ENCODE measurements at regions not wholly inside any gene's neighbourhood (a gene's known extent, or its start where the extent isn't known, plus 50 kb on each side); places are given as distances from the start of the nearest gene placed in this dataset.
"Not testable (repeated sequence)": the region's sequence is repeated elsewhere in the genome, so short reads cannot be mapped to it uniquely, and the experiment has no call there.

DNA sequence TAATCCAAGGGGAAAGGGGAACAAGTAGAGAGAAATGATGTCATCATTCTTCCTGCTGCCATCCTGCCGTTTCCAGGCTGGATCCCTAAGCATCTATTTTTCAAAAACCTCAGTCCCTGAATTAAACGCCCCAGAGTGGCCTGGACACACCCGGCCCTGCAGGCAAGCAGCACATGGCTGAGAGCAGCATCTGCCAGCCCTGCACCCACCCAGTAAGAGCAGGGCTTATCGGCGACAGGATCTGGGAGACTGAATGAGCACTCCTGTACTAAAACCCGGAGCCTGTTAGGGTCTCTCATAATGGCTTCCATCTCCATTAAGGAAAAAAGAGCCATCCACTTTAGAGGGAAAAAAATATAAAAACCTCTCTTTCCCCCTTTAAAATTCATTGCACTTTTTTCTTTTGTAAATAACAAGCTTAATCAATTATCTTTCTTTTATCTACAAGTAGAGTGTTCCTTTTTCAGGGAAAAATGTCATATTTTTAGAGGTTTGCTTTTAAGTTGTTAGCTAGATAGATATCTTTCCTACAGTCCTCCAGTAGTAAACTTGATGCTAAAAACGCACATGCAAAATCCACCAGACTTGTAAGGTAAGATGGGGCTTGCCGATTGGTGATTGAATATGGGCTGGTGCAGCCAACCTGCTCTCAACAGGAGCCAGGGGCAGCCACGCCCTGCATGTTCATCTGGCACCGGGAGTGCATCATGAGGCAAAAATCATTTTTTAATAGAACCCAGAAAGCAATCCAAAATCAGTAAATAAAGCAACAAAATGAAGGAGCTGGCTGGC is 457.8 kb downstream of the EIPR1 start:
- no peak for DNase-seq

DNA sequence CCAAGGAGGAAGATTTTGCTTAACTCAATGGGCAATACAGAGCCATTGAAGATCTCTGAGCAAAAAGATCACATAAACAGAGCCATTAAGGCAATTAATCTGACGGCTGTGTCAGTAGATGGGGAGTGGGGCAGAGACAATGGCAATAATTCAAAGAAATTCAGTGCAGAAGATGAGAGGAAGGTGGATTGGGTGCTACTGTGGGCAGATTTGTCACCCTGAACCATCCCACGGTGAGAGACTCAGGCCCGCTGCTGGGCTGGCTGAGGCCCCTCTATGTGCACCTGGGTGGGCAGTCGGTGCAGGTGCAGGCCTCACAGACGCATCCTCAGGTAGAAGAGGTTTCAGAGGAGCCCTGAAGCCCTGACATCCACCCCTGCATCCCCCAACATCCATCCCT is 458.6 kb downstream of the EIPR1 start:
- DNase-seq, result no peak

DNA sequence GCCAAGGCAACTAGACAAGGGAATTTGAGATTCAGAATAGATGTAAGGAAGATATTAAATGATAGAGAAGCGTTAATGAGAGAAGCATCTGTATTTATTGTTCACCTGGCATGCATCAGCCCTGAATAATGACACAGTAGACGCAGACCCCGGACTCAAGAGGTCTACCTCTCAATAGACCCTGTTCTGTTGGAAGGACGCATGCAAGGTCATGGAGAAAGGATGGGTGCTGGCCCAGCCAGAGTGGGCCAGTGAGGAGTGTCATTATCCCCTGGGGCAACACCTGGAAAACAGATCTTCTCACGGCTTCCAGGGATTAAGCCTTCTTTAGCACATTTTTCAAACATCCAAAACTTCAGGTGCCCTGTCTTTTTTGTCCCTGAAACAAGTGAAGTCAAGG is 461.0 kb downstream of the EIPR1 start:
- DNase-seq, result no peak

DNA sequence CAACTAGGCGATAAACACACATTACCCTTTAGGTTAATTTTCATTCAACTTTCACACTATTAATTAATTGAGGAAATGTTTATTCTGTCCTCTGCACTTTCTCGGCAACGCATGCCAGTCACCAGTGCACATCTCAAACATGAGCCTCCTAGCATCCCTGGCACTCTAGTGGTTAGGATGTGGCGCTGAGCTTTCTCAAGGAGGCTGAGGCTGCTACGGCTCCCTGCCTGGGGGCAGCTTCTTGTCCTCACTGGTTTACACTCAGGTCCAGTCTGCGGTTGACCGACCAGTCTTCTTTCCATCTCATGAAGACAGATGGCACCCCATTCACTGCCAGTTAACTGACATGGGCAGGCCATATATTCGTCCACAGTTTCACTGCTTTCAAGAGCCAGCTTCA is 463.4 kb downstream of the EIPR1 start:
- DNase-seq, result no peak

DNA sequence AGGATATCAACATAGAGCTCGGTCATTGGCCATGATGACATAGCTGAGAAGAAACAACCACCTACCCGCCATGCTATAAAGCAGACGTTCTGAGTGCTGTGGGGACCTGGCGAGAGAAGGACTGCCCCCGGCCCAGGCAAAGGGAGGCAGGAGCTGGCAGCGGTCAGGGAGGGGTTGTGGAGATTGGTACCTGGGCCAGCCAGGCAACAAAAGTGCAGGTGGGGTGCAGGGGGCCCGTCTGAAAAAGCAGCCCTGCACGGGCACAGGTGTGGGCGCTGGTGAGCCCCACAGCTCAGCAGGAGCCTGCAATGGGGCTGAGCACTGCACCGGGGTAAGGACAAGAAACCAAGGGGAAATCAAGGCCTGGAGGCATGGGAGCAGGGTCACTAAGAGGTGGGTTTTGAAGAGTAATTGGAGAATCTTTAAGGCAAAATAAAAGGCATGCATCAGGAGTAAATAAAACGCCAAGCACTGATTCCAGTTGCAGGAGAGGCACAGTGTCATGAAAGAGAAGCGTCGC is 464.0 kb downstream of the EIPR1 start:
- DNase-seq, result no peak

DNA sequence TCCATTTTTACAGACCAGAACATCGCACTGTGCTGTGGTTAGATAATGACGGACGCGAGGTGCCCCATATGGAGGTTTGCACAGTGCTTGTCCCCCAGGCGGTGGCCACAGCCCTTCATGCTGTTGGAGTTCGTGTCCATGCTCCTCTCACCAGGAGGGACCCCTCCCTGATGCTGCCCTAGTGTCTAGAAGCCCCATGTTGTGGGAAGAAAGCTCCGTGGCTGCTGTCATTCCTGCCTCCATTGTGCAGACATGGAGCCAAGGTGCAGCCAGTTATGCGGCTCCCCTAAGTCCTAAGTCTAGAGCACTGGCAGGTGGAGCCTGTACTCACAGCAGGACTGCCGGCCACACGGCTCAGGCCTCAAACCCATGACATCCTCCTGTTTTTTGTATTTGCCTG is 464.9 kb downstream of the EIPR1 start:
- no peak for DNase-seq

DNA sequence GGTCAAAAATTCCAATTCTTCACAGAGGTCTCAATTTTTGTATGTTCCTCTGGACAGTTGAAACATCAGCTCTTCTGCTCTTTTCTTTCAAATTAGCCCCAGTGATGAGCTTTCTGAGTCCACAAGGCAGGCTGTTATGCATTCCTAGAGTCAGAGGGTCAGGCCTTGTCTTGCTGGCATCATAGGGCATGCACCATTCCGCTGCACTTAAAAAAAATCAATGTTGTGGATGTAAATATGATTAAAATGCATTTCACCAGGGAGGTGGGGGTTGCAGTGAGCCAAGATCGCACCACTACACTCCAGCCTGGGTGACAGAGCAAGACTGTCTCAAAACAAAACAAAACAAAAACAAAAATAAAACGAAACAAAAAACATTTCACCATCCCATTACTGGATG is 465.3 kb downstream of the EIPR1 start:
- DNase-seq, result no peak

DNA sequence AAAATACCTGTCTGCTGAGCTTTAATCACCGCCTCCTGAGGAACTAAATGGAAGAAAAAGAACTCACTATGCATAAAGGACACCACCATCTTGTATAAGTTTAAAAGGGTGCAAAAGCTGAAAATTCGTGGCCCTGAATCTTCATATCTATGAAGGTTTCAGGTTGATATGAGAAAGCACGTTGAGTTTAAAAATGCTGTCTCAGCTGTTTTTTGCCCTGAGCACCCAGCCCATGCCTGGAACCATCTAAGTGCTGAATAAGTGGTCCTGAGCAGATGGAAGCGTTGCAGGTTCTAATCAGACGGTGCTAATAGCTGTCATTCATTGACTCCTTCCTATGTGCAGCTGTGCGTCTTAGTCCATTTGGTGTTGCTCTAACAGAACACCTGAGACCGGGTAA is 467.4 kb downstream of the EIPR1 start:
- DNase-seq, result no peak

DNA sequence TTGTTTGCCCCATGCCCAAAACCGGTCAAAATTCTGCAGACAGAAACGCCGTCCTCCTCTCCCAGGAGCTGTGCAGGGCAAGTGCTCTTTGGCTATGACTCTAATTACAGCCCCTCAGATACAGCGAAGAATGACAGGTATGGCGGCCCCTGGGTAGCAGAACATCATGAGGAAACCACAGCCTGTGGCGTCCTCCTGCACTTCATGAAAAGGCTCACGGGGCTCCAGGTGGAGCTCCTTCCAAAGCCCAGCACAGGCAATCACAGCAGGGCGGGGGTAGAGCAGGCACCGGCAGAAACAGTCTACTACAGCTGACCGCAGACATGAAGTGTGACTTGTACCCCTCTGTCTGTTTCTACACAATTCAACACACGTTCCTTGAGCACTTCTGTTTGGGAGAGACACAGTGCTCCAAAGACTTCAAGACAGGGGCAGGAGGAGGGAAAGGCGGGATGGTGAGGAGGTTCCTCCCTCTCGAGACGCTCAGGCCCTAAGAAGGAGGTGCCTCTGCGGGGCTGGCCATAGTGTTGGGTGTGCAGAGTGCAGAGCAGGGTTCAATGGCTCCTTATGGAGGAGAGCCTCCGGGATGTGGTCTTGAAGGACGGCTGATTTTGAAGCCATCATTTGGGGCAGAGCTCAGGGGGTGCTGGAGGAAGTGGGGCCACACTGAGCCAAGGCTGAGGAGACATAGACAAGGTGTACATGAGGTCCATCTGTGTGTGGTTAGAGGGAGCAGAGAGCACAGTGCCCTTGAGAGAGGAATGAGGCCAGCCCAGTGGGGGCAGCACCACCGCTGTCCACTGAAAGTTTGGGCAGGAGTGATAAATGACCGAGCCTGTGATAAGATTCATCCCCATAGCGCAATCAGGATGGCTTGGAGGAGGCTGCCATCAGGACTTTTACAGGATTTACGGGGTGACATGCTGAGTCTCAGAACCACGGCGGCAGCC is 468.3 kb downstream of the EIPR1 start:
- no peak for DNase-seq

DNA sequence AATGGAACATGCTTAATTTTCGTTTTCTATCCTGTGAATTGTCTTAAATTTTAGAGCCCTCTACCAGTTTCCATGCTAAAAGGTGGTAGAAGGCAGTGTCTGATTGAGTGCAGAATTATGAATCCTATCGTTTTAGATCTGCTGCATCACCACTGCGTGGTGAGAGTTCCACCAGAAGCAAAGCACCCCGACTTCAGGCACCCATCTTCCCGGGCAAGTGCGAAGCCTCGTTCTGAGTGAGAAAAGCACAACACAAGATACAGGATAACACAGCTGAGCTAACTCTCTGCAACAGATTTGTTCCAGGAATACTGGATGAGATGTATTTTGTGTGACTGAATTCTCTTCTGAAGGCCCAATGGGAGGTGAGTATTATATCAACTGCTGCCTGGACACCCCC is 471.5 kb downstream of the EIPR1 start:
- no peak for DNase-seq

DNA sequence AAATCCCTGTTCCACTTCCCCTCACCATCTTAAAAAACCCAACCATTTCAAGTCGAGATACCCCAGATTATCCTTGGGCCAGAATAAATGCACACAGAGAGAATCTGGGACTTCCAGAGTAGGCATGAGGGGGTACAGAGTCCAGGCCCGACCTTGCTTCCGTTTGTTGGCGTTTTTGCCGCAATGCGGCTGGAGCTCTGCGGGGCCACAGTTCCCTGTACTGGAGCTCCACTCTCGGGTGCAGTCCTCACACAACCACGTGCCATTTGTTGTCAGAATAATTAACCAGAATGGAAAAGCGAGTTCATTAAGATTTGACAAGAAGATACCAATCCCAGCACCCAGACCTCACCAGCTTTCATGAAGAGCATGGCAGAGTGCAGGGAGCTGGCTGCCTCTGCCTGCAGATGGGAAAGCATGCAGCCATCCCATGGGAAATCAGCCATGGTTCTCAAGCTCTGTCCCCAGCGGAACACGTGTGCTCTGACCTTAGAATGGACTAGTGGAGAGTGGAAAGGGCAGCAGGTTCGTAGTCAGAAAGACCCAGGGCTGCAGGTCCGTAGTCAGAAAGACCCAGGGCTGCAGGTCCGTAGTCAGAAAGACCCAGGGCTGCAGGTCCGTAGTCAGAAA is 472.8 kb downstream of the EIPR1 start:
- DNase-seq, result no peak

DNA sequence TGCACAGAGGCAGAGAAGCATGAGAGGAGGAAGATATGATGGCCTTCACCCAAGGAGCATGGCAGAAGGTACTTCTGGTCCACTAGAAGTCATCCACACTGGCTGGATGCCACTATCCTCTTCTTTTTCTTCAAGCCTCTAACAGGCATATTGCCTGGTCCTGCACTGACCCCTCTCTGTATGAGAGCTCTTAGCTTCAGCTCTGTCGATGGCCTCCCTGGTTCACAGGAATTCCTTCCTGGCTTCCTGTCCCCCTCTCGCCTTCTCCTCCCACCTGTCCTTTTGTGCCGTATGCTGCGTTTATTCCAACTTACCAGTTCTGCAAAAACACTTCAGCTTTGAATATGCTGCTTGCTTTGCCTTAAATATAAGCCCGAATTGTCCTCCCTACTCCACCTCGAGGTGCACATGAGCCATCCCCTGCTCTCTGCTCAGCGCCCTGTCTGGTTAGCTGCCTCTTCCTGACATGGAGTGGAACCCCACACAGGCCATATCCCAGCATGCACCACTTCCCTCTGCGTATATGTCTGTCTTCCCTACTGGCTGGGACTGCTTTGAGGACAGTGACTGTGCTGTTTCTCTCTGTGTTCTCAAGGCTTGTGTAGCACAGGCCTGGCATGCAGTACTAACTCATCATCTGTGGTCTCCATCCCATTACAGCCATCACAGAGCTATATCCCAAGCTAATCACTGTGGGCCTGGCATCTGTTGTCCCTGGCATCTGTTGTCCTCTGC is 474.9 kb downstream of the EIPR1 start:
- no peak for DNase-seq

DNA sequence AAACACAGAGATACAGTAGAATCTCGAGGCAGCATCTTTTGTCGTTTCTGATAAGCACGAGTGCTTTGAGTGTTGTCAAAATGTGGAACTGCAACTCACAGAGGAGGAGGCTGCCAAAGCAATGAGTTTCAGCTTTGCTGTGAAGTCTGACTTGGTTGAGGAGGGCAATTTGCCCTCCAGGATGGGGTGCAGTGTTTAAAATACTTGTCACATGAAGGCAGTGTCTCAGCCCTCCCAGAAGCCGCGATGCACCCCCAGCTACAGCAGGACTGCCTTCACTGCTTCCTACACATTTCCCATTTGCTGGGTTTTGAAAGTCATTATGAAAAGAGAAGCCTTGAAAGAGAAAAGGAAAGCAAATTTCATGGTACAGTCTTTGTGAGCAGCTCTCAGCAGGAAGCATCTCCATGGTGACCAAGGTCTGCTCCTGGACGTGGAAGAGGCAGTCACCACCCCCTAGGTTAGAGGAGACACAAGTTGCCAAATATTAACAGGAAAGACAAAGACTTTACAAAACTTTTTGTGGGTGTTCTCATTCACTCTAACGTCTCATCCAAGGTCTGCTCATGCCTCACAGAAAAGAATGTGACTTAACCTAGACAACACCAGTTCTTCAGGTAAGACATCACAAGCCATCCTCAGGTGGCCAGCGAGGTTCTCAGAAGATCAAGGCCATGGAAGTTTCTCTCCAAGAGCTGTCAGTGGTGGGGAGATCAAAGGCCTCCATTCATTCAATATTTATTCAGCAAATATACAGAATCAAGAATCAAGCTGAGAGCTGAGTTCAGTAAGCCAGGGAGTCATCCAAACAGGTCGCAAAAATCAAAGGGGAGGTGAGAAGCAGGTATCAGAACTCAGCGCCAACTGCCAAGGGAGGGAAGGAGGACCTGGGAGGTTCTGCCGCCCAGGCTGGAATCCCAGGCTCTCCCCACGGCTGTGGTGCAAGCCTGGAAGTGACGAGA is 476.0 kb downstream of the EIPR1 start:
- DNase-seq, result no peak

DNA sequence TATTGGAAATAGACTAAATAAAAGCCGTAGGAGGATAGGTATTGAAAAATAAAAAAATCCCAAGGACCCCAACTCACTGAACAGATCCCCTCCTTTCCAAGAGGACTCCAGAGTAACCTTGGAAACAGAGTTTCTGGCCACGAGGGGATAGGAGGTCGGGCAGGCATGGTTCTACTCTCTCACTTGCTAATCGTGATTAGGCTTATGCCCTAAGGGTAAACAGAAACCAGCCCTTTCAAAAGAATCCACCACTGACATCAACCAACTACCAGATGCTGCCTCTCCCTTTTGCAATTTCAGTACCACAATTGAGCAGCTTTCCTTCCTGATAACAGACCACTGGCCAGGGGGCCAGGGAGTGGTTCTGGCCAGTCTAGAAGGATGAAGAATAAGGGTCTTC is 477.8 kb downstream of the EIPR1 start:
- no peak for DNase-seq

DNA sequence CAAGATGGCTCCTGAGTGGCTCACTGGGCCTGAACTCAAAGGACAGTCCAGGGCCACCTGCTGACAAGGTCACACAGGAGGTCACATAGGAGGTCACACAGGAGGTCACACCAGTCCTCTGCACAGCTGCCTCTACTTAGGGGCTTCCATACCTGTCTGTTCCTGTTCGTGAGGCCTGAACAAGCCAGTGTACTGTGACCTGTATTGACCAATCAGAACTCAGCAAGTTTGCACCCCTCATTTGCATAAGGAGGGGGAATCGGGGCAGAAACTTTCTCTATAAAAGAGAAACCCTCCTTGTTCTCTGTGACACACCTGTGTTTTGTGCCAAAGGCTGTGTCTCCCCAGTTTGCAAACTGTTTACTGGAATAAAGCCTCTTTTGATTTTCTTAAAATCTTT is 478.9 kb downstream of the EIPR1 start:
- DNase-seq, result no peak

DNA sequence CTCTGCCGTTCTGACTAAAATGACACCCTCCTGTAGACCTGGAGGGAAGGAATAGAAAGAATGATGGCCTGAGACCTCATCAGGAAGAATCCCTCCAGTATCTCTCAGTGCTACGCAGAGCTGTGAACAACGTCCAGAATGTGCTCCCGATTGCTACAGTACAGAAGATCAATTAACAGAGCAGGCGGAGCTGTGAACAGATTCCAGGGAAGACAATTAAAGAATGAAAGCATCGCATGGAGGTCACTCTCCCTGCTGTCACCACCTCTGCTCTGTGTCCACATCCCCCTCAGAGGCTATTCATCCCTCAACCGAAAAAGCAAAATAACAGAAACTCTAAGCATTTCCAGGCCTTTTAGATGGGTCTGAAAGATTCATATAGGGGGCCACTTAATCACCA is 481.0 kb downstream of the EIPR1 start:
- DNase-seq, result no peak

DNA sequence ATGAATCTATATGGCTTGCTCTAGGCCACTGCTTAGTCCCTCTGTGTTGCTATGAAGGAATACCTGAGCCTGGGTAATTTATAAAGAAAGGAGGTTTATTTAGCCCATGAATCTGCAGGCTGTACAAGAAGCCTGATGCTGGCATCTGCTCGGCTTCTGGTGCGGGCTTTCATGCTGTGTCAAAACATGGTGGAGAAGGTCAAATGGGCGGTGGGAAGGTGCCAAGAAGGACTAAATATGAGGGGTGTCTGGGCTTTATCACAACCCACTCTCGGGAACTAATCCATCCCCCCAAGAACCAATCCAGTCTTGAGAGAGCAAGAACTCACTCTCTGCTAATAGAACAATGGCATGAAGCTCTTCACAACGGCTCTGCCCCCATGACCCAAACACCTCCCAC is 481.6 kb downstream of the EIPR1 start:
- no peak for DNase-seq

DNA sequence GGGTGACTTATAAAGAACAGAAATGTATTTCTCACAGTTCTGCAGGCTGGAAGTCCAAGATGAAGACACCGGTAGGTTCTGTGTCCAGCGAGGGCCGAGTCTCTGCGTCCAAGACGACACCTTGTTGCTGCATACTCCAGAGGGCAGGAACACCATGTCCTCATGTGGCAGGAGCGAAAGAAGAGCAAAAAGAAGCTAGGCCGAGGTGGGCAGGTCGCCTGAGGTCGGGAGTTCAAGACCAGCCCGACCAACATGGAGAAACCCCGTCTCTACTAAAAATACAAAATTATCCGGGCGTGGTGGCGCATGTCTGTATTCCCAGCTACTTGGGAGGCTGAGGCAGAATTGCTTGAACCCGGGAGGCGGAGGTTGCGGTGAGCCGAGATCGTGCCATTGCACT is 483.6 kb downstream of the EIPR1 start:
- not testable (repeated sequence) for DNase-seq

DNA sequence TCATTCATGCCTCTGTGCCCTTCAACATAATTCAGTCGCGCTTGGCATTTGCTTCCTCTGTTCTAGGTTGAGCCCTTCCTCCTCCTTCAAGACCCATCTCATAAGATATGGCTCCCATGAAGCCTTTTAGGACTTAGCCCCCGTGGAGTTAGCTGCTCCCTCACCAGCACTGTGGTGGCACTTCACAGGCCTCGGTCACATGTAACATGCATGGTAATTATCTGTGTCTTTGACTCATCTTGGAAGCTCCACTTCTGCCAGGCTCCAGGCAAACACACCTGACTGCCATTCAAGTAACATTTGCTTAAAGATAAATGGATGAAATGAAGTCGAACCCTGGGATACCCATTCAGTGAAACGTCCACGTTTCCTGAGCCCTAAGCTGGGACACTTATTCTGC is 484.7 kb downstream of the EIPR1 start:
- DNase-seq, result no peak

DNA sequence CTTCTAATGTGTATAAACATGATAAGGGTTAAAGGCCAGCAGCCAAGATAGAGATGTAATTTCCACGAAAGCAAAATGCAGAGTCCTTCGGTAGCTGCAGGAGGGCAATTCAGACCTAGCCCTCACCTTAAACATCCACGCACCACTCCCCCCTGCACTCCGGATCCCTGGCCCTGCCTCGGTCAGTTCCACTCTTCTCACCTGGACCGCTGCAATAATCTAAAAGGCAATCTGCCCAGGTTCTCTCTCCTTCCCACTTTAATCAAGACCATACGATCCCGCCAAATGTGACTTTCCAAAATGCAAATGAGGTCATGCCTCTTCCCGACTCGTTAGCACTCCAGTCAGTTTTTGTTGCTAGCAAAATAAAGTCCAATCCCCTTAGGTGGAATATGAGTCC is 485.2 kb downstream of the EIPR1 start:
- DNase-seq, result no peak

DNA sequence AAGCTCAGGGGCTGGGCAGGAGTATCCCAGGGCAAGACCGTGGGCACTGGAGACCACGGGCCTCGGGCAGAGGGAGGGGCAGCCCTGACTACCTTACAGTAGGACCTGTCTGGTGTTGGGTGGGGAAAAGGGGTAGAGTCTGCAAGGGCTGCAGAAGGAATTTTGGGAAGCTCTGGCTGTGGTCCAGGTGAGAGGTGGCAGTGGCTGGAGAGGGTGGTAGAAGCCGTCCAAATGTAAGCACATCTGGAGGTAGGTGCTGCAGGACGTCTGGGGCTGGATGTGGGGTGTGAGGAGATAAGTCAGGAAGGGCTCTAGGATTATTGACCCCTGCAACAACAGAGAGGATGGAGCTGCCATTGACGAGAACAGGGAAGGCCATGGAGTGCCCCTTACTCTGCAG is 486.7 kb downstream of the EIPR1 start:
- no peak for DNase-seq

DNA sequence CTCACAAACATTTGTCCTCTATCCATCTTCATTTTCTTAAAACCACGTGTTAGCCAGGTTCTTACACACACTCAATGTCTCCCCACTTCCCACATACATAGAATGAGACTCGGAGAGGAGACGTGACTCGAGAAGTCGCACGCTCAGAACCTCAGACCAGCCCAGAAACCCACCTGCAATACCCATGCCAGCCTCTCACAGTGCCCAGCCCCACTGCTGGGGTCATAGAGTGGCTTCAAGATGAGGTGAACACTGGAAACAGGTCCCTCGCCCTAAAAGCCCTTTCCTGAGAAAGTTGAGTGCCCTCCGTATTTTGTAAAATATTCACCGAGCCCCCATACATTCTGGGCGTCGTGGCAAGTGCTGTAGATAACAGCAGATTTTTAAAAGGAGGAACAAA is 487.4 kb downstream of the EIPR1 start:
- DNase-seq, result no peak

Data from 8988T (cell line).